ENCODE measurements at regions not wholly inside any gene's neighbourhood (a gene's known extent, or its start where the extent isn't known, plus 50 kb on each side); places are given as distances from the start of the nearest gene placed in this dataset.

- ChIA-PET CTCF (ENCODE audit: partially characterized antibody) (interaction anchor here (1.2 to 1.3 kb wide), 2 partner anchors 11 to 32 kb away, joined by 4 read pairs; no protein-coding TSS in a partner anchor), POLR2A (ENCODE audit: partially characterized antibody) (no interaction called here)
- H2BK20ac ChIP-seq (ENCODE audit: low read length) = no peak overlapping the region
- no peaks in the 10 kb centered on the region for H3K79me1 ChIP-seq (ENCODE audit: low read depth, low read length)
- no peak overlapping the region for H2BK5ac ChIP-seq (ENCODE audit: low read depth, low read length)
- H3K27me3 ChIP-seq (replicated peaks in 1 of 4; ENCODE audit: control insufficient read depth in 3 of 4, extremely low read depth in 1 of 4, insufficient read depth in 3 of 4, low read length in 3 of 4) = no peaks in the 10 kb centered on the region
- no peak overlapping the region for H2BK120ac ChIP-seq (replicated peaks; ENCODE audit: low read depth, low read length)
- H2BK12ac ChIP-seq (ENCODE audit: low read depth, low read length) = no peak overlapping the region
- H3K9ac ChIP-seq (replicated peaks in 1 of 4; ENCODE audit: extremely low read depth in 1 of 4, low read depth in 3 of 4, low read length in 3 of 4) = no peak overlapping the region
- H3K18ac ChIP-seq (ENCODE audit: extremely low read depth, low read length) = no peak overlapping the region
- no peak overlapping the region for H4K8ac ChIP-seq (ENCODE audit: extremely low read depth, insufficient read depth, low read length)
- no peaks in the 10 kb centered on the region for H3K23me2 ChIP-seq (ENCODE audit: low read depth, low read length)
- H3K79me2 ChIP-seq (ENCODE audit: control insufficient read depth in 1 of 2, insufficient read depth in 2 of 2, low read length in 2 of 2) = no peaks in the 10 kb centered on the region
- no peak overlapping the region for H4K5ac ChIP-seq (ENCODE audit: insufficient read length, low read depth, low read length)
- H3K4ac ChIP-seq (replicated peaks; ENCODE audit: insufficient read length, low read depth, low read length) = no peak overlapping the region
- no peak overlapping the region for H3K14ac ChIP-seq (ENCODE audit: insufficient read length)
- H3K23ac ChIP-seq (ENCODE audit: insufficient read length) = no peak overlapping the region
- no peak for FAIRE-seq
- H3K4me1 ChIP-seq (replicated peaks in 1 of 4; ENCODE audit: control insufficient read depth in 3 of 4, insufficient read depth in 4 of 4, low read length in 3 of 4) = peaks cover 0 to 4% (median 2%) of the 10 kb centered on the region in 4 experiments; a peak in 3 of 7 replicates
- H3K4me3 ChIP-seq (ENCODE audit: extremely low read depth in 1 of 4, insufficient read depth in 2 of 4, low read depth in 3 of 4, low read length in 4 of 4) = no peak overlapping the region
- H2AK5ac ChIP-seq (ENCODE audit: low read depth, low read length) = no peak overlapping the region
- no peaks in the 10 kb centered on the region for H3K36me3 ChIP-seq (ENCODE audit: control insufficient read depth in 2 of 4, insufficient read depth in 4 of 4, low read length in 3 of 4)
- H2BK15ac ChIP-seq (ENCODE audit: low read length) = no peak overlapping the region
- 87% methylated on average over 2 of the region's 2 CpGs; no CpG with 5 or more reads in 1 of the 2 experiments for WGBS, 2 experiments (ENCODE audit: extremely low coverage in 1 of 2, insufficient coverage in 1 of 2, insufficient read length in 1 of 2, insufficient replicate concordance in 2 of 2, low coverage in 1 of 2, low lambda C conversion rate in 2 of 2, missing lambda C conversion rate in 1 of 2)
- H3K27ac ChIP-seq (ENCODE audit: low read depth, low read length) = no peak overlapping the region
- no peaks in the 10 kb centered on the region for H3K9me3 ChIP-seq (ENCODE audit: insufficient read depth in 2 of 2, low read depth in 1 of 2, low read length in 1 of 2)
- TF ChIP-seq HDAC2 (IDR thresholded peaks at IDR 0.05; ENCODE audit: borderline replicate concordance in 1 of 2, low read depth in 2 of 2, low read length in 2 of 2) = no peak
- TF ChIP-seq EGR1 (IDR thresholded peaks at IDR 0.05; ENCODE audit: borderline replicate concordance, low read depth, low read length) = no peak
- TF ChIP-seq SIX5 (IDR thresholded peaks at IDR 0.05; ENCODE audit: low read depth, low read length) = no peak
- no peak for TF ChIP-seq BRCA1 (IDR thresholded peaks at IDR 0.05; ENCODE audit: low read depth, low read length)
- no peak for TF ChIP-seq TAF7 (optimal IDR thresholded peaks at IDR 0.05; ENCODE audit: borderline replicate concordance, low read depth, low read length)
- TF ChIP-seq BCL11A (IDR thresholded peaks at IDR 0.05; ENCODE audit: low read depth in 2 of 2, low read length in 2 of 2) = no peak
- TF ChIP-seq POU5F1 (IDR thresholded peaks at IDR 0.05; ENCODE audit: low read depth, low read length) = no peak
- TF ChIP-seq CHD1 (IDR thresholded peaks at IDR 0.05; ENCODE audit: low read depth, low read length) = no peak
- no peak overlapping the region for H3K56ac ChIP-seq (replicated peaks; ENCODE audit: insufficient read length, low read depth, low read length)
- no peak overlapping the region for H2AFZ ChIP-seq (ENCODE audit: low read length)
- H4K91ac ChIP-seq (replicated peaks; ENCODE audit: insufficient read length, low read length) = no peak overlapping the region
- no peak overlapping the region for H3K4me2 ChIP-seq (ENCODE audit: insufficient read depth in 1 of 2, low read depth in 2 of 2, low read length in 2 of 2)
- H4K20me1 ChIP-seq (replicated peaks in 1 of 2; ENCODE audit: control insufficient read depth in 1 of 2, insufficient read depth in 2 of 2, low read length in 2 of 2) = no peaks in the 10 kb centered on the region
- DNase-seq (ENCODE audit: low read depth in 1 of 2, low spot score in 2 of 2) = no peak
Observed at GRCh38 chr11:80188076-80188627, 747.3 kb upstream of the TENM4 start.

Measured in H1 (cell line).